DND-41 (cell line): ENCODE measurements at regions not wholly inside any gene's neighbourhood (a gene's known extent, or its start where the extent isn't known, plus 50 kb on each side); places are given as distances from the start of the nearest gene placed in this dataset.

ENCODE experiments used
- ATAC-seq: fragments of 200-7000 bp; cut with Tn5 transposase; 3 replicates; pipeline ENCODE4 v1.9.1; 2021; ENCODE audit warnings: low read depth; ENCODE audit not compliant: insufficient read depth
- DNase-seq: peaks from one replicate; pipeline ENCODE4 v3.0.0-alpha.2; 2020
- H2AFZ ChIP-seq: 2 replicates; pipeline ENCODE4 v1.6.0; 2012; ENCODE audit warnings: low read depth, low read length
- H3K27ac ChIP-seq: 2 replicates; pipeline ENCODE4 v1.5.1; 2012; ENCODE audit warnings: low read length, inconsistent platforms
- H3K27me3 ChIP-seq: fragments of 200-600 bp; sonication (generic); 2 replicates; pipeline ENCODE4 v1.6.0; 2012; ENCODE audit warnings: low read length, mild to moderate bottlenecking, inconsistent platforms; ENCODE audit not compliant: insufficient read depth, poor library complexity
- H3K36me3 ChIP-seq: 2 replicates; pipeline ENCODE4 v1.5.1; 2012; ENCODE audit warnings: low read length, inconsistent platforms; ENCODE audit not compliant: insufficient read depth
- H3K4me1 ChIP-seq: 2 replicates; pipeline ENCODE4 v1.5.1; 2012; ENCODE audit warnings: mild to moderate bottlenecking, low read length; ENCODE audit not compliant: insufficient read depth
- H3K4me2 ChIP-seq: 2 replicates; pipeline ENCODE4 v1.6.0; 2012; ENCODE audit warnings: mild to moderate bottlenecking, moderate library complexity, low read length, inconsistent platforms; ENCODE audit not compliant: insufficient read depth
- H3K4me3 ChIP-seq, 2 experiments: fragments of 200-600 bp in 1 of 2; shearing (Covaris generic) in 1 of 2; 2 replicates each; pipeline ENCODE4 v1.5.1; 2012 to 2016; ENCODE audit warnings: inconsistent platforms in 2 of 2, low read length in 2 of 2, mild to moderate bottlenecking in 2 of 2, low read depth in 1 of 2, moderate library complexity in 1 of 2
- H3K79me2 ChIP-seq: 2 replicates; pipeline ENCODE4 v1.6.0; 2012; ENCODE audit warnings: low read length, inconsistent platforms; ENCODE audit not compliant: insufficient read depth
- H3K9ac ChIP-seq: 2 replicates; pipeline ENCODE4 v1.6.0; 2012; ENCODE audit warnings: low read depth, mild to moderate bottlenecking, inconsistent platforms, low read length, moderate library complexity
- H3K9me3 ChIP-seq: 2 replicates; pipeline ENCODE4 v1.5.1; 2012; ENCODE audit warnings: low read length, moderate library complexity, mild to moderate bottlenecking, inconsistent platforms; ENCODE audit not compliant: insufficient read depth, severe bottlenecking
- H4K20me1 ChIP-seq: 2 replicates; pipeline ENCODE4 v1.6.0; 2012; ENCODE audit warnings: low read length; ENCODE audit not compliant: insufficient read depth
- CTCF ChIP-seq: IDR thresholded peaks from 2 replicates; pipeline ENCODE4 v1.5.1; 2012; ENCODE audit warnings: borderline replicate concordance, low read length, moderate library complexity, mild to moderate bottlenecking; ENCODE audit not compliant: poor library complexity, severe bottlenecking; ENCODE audit errors: extremely low read depth
- EZH2 ChIP-seq: IDR thresholded peaks from 3 replicates; pipeline ENCODE4 v1.6.1; 2012; ENCODE audit warnings: borderline replicate concordance, low read depth, mild to moderate bottlenecking, moderate library complexity, low read length, inconsistent platforms; ENCODE audit not compliant: severe bottlenecking

- H2AFZ ChIP-seq = no peak overlapping the region
- no peak overlapping the region for H3K27ac ChIP-seq
- H3K4me2 ChIP-seq = no peak overlapping the region
- H3K27me3 ChIP-seq = no peaks in the 10 kb centered on the region
- DNase-seq (no peak), ATAC-seq (no peak)
- H3K9me3 ChIP-seq = no peaks in the 10 kb centered on the region
- H3K4me3 ChIP-seq = no peak overlapping the region
- no peaks in the 10 kb centered on the region for H3K36me3 ChIP-seq
- no peaks in the 10 kb centered on the region for H4K20me1 ChIP-seq
- H3K4me1 ChIP-seq = no peaks in the 10 kb centered on the region
- TF ChIP-seq CTCF (no peak), EZH2 (no peak)
- no peak overlapping the region for H3K9ac ChIP-seq
- H3K79me2 ChIP-seq = no peaks in the 10 kb centered on the region
These were observed 1073.6 kb downstream of the SORCS3 start for GRCh38 chr10:105714728-105715127.

GRCh38 chr10:105707603-105708002, 1066.5 kb downstream of the SORCS3 start:
- H3K36me3 ChIP-seq = no peaks in the 10 kb centered on the region
- H3K27ac ChIP-seq = no peak overlapping the region
- H4K20me1 ChIP-seq = no peaks in the 10 kb centered on the region
- no peak overlapping the region for H3K4me3 ChIP-seq
- H2AFZ ChIP-seq = no peak overlapping the region
- no peaks in the 10 kb centered on the region for H3K4me1 ChIP-seq
- no peaks in the 10 kb centered on the region for H3K9me3 ChIP-seq
- no peaks in the 10 kb centered on the region for H3K79me2 ChIP-seq
- TF ChIP-seq EZH2 = no peak
- TF ChIP-seq CTCF = no peak
- H3K9ac ChIP-seq = no peak overlapping the region
- ATAC-seq (no peak), DNase-seq (no peak)
- H3K27me3 ChIP-seq = no peaks in the 10 kb centered on the region
- H3K4me2 ChIP-seq = no peak overlapping the region

GRCh38 chr10:105706281-105707026, 1065.4 kb downstream of the SORCS3 start:
- Histone ChIP-seq H3K79me2 (no peaks in the 10 kb centered on the region), H3K4me1 (no peaks in the 10 kb centered on the region), H2AFZ (no peak overlapping the region), H3K9ac (no peak overlapping the region), H3K27me3 (no peaks in the 10 kb centered on the region), H4K20me1 (no peaks in the 10 kb centered on the region), H3K4me2 (no peak overlapping the region), H3K36me3 (no peaks in the 10 kb centered on the region), H3K27ac (no peak overlapping the region), H3K9me3 (no peaks in the 10 kb centered on the region), H3K4me3 (no peak overlapping the region)
- ATAC-seq = no peak
- DNase-seq = no peak
- TF ChIP-seq CTCF (no peak), EZH2 (no peak)
